ENCODE measurements at regions not wholly inside any gene's neighbourhood (a gene's known extent, or its start where the extent isn't known, plus 50 kb on each side); places are given as distances from the start of the nearest gene placed in this dataset.

- DNase-seq (ENCODE audit: low spot score): no peak
These were observed 139.6 kb upstream of the FAM20A start for GRCh38 chr17:68740555-68741447.

- DNase-seq (ENCODE audit: low spot score): no peak
These were observed 136.7 kb upstream of the FAM20A start for GRCh38 chr17:68737761-68738443.

- no peak for DNase-seq (ENCODE audit: low spot score)
These were observed 133.8 kb upstream of the FAM20A start for GRCh38 chr17:68734931-68735330.

GRCh38 chr17:68734187-68734900, 133.2 kb upstream of the FAM20A start:
- no peak for DNase-seq (ENCODE audit: low spot score)

- DNase-seq (ENCODE audit: low spot score): no peak
These were observed 132.3 kb upstream of the FAM20A start for GRCh38 chr17:68733241-68734176.

- no peak for DNase-seq (ENCODE audit: low spot score)
These were observed 131.2 kb upstream of the FAM20A start for GRCh38 chr17:68732301-68732749.

GRCh38 chr17:68731465-68731864, 130.3 kb upstream of the FAM20A start:
- DNase-seq (ENCODE audit: low spot score): no peak

GRCh38 chr17:68719431-68719830, 118.3 kb upstream of the FAM20A start:
- no peak for DNase-seq (ENCODE audit: low spot score)

- no peak for DNase-seq (ENCODE audit: low spot score)
These were observed 117.8 kb upstream of the FAM20A start for GRCh38 chr17:68718926-68719325.

GRCh38 chr17:68718465-68718864, 117.3 kb upstream of the FAM20A start:
- no peak for DNase-seq (ENCODE audit: low spot score)

- DNase-seq (ENCODE audit: low spot score): no peak
These were observed 113.5 kb upstream of the FAM20A start for GRCh38 chr17:68714676-68715075.

- DNase-seq (ENCODE audit: low spot score): no peak
These were observed 110.7 kb upstream of the FAM20A start for GRCh38 chr17:68711858-68712257.

GRCh38 chr17:68710976-68711375, 109.8 kb upstream of the FAM20A start:
- DNase-seq (ENCODE audit: low spot score): no peak

GRCh38 chr17:68710035-68710780, 109.0 kb upstream of the FAM20A start:
- no peak for DNase-seq (ENCODE audit: low spot score)

GRCh38 chr17:68709461-68709860, 108.3 kb upstream of the FAM20A start:
- DNase-seq (ENCODE audit: low spot score): no peak

- DNase-seq (ENCODE audit: low spot score): no peak
These were observed 105.9 kb upstream of the FAM20A start for GRCh38 chr17:68707031-68707430.

GRCh38 chr17:68706356-68706920, 105.3 kb upstream of the FAM20A start:
- DNase-seq (ENCODE audit: low spot score): no peak

GRCh38 chr17:68705714-68706076, 104.5 kb upstream of the FAM20A start:
- no peak for DNase-seq (ENCODE audit: low spot score)

- no peak for DNase-seq (ENCODE audit: low spot score)
These were observed 103.9 kb upstream of the FAM20A start for GRCh38 chr17:68704871-68705713.

- DNase-seq (ENCODE audit: low spot score): no peak
These were observed 99.9 kb upstream of the FAM20A start for GRCh38 chr17:68701046-68701445.
